ENCODE measurements at regions not wholly inside any gene's neighbourhood (a gene's known extent, or its start where the extent isn't known, plus 50 kb on each side); places are given as distances from the start of the nearest gene placed in this dataset.

GRCh38 chr6:50427267-50427666 lies 286.1 kb upstream of the TFAP2D start:
- TF ChIP-seq POLR2A (IDR thresholded peaks at IDR 0.05) (no peak), CTCF (IDR thresholded peaks at IDR 0.05) (no peak)

All from body of pancreas (tissue), 4 donors.